Keratinocyte (primary cell): ENCODE measurements at regions not wholly inside any gene's neighbourhood (a gene's known extent, or its start where the extent isn't known, plus 50 kb on each side); places are given as distances from the start of the nearest gene placed in this dataset.

ENCODE experiments used
- EZH2 ChIP-seq: IDR thresholded peaks from one replicate; pipeline ENCODE4 v1.6.1; 2012; ENCODE audit warnings: inconsistent platforms, mild to moderate bottlenecking, low read length, moderate library complexity
- TF ChIP-seq, protein P1 (sequence below), 3 experiments: IDR thresholded peaks in 1 of 3; conservative IDR thresholded peaks in 1 of 3; optimal IDR thresholded peaks in 1 of 3; 2 replicates in 2 of 3; 3 replicates in 1 of 3; pipeline versions ENCODE3 to v1.5.1; 2011; ENCODE audit warnings: low read length in 3 of 3, mild to moderate bottlenecking in 3 of 3, moderate library complexity in 2 of 3, control low read depth in 1 of 3, inconsistent platforms in 1 of 3; ENCODE audit not compliant: insufficient read depth in 2 of 3; ENCODE audit errors: extremely low read depth in 1 of 3

- TF ChIP-seq, protein P1, sequence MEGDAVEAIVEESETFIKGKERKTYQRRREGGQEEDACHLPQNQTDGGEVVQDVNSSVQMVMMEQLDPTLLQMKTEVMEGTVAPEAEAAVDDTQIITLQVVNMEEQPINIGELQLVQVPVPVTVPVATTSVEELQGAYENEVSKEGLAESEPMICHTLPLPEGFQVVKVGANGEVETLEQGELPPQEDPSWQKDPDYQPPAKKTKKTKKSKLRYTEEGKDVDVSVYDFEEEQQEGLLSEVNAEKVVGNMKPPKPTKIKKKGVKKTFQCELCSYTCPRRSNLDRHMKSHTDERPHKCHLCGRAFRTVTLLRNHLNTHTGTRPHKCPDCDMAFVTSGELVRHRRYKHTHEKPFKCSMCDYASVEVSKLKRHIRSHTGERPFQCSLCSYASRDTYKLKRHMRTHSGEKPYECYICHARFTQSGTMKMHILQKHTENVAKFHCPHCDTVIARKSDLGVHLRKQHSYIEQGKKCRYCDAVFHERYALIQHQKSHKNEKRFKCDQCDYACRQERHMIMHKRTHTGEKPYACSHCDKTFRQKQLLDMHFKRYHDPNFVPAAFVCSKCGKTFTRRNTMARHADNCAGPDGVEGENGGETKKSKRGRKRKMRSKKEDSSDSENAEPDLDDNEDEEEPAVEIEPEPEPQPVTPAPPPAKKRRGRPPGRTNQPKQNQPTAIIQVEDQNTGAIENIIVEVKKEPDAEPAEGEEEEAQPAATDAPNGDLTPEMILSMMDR (optimal IDR thresholded peaks at IDR 0.05 in 1 of 3, IDR thresholded peaks at IDR 0.05 in 1 of 3, conservative IDR thresholded peaks at IDR 0.05 in 1 of 3; ENCODE audit: extremely low read depth in 1 of 3, insufficient read depth in 2 of 3, low read length in 3 of 3) = no peak
- no peak for TF ChIP-seq EZH2
Observed at GRCh38 chr2:120817956-120818325, 82.3 kb downstream of the GLI2 start.
